GM18505 (cell line): ENCODE measurements at regions not wholly inside any gene's neighbourhood (a gene's known extent, or its start where the extent isn't known, plus 50 kb on each side); places are given as distances from the start of the nearest gene placed in this dataset.

Source experiments
- ATAC-seq: cut with Tn5 transposase; IDR thresholded peaks from one replicate; pipeline ENCODE4 v1.9.1; 2021; ENCODE audit not compliant: unreplicated experiment
- POLR2A ChIP-seq: IDR thresholded peaks from 4 replicates; pipeline ENCODE4 v1.6.1; 2011; ENCODE audit warnings: borderline replicate concordance; ENCODE audit not compliant: insufficient read depth, insufficient read length; ENCODE audit errors: extremely low read depth

GRCh38 chr12:127767656-127768055 is 499.3 kb upstream of the TMEM132C start:
- no peak for TF ChIP-seq POLR2A
- ATAC-seq = no peak

DNA sequence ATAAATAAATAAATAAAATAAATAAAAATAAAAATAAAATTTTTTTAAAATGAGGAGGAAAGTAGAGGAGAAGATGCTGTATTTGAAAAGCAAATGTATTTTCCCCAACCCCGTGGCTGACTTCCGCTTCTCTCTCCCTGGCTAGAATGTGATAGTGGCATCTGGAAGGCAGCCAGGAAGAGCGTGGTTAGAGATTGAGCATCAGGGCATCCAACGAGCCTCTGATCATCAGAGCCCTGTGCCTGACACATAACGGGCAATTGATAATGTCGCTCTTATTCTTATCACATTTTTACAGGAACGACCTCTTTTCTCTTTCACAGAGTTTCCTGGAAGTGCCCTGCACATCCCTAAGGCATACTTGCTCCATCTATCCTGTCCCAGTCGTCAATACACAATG is 496.9 kb upstream of the TMEM132C start:
- no peak for TF ChIP-seq POLR2A
- ATAC-seq = no peak

DNA sequence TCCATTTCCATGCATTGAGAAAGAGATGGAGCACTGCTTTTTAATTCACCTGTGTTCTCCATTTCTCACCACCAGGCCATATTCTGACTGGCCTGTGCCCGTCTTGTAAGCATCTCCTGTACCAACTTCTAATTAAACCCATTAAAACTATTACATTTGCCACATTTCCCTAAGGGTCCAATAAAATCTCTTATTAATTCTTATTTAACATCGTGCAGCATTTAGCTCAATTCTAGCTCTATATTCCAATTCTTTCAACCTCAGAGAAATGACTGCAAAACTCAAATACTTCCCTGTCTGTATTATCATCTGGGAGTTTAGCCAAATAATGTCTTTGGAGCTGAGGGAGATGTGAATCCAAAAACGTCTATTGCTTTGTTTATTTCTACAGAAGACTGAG is 495.4 kb upstream of the TMEM132C start:
- ATAC-seq = no peak
- no peak for TF ChIP-seq POLR2A

- TF ChIP-seq POLR2A = no peak
- no peak for ATAC-seq
Observed at GRCh38 chr12:127773520-127773919, 493.4 kb upstream of the TMEM132C start.

GRCh38 chr12:127774828-127775227 is 492.1 kb upstream of the TMEM132C start:
- ATAC-seq = no peak
- TF ChIP-seq POLR2A = no peak

- no peak for ATAC-seq
- TF ChIP-seq POLR2A = no peak
Observed at GRCh38 chr12:127779301-127780045, 487.5 kb upstream of the TMEM132C start.

DNA sequence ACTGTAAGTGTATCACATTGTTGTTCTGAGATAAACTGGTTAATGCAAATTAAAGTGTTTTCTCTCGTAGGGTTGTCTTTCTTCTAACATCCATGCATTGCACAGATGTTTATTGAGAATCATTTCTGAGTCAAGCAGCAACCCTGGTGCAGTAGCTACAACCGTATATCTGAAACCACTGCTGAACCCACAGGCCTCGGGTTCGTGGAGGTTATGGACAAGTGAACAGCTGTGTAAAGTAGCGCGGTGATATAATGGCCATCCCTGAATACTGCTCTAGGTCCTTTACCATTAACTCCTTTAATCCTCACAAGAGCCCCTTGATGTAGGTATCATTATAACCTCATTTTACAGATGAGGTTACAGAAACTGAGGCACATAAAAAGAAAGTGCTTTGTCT is 486.1 kb upstream of the TMEM132C start:
- TF ChIP-seq POLR2A = no peak
- ATAC-seq = no peak

- no peak for ATAC-seq
- TF ChIP-seq POLR2A = no peak
Observed at GRCh38 chr12:127781336-127781735, 485.6 kb upstream of the TMEM132C start.

GRCh38 chr12:127785540-127785939 is 481.4 kb upstream of the TMEM132C start:
- no peak for ATAC-seq
- TF ChIP-seq POLR2A = no peak

DNA sequence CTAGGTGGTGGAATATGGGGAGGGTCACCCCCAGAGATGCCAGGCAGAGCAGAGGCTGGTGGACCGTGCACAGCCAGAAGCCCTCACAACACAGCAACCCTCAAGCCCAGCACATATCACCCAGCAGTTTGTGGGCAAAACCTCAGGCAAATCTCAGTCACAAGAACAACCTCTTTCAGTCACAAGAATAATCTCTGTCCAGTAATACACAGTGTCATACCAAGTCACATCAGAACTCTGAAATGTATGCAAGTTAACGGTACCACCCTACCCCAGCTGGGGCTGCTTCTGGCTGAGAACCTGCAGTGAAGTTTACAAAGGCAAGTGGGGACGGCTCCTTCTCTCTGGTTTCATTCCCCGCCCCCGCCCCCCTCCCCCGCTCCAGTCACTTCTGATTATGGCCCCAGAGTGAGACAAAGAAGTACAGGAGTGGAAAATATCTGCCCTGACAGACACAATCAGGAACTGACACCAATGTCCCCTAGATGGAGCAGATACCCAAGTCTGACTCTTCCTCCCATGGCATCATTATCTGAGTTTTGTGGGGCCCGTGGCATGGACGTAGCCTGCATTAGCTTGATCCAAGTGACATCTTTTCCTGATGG is 480.9 kb upstream of the TMEM132C start:
- ATAC-seq = no peak

DNA sequence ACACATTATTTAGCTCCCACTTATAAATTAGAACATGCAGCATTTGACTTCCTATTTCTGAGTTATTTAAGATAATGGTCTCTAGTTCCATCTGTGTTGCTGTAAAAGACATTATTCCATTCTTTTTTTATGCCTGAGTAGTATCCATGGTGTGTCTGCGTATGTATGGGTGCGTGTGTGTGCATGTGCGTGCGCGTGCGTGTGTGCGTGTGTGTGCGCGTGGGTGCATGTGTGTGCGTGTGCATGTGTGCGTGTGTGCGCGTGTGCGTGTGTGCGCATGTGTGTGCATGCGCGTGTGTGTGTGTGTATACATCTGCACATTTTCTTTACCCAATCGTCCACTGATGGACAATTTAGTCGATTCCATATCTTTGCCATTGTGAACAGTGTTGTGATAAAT is 479.4 kb upstream of the TMEM132C start:
- TF ChIP-seq POLR2A = no peak
- ATAC-seq = no peak

More for the DNA sequence above, 480.9 kb upstream of the TMEM132C start:
- TF ChIP-seq POLR2A = no peak

DNA sequence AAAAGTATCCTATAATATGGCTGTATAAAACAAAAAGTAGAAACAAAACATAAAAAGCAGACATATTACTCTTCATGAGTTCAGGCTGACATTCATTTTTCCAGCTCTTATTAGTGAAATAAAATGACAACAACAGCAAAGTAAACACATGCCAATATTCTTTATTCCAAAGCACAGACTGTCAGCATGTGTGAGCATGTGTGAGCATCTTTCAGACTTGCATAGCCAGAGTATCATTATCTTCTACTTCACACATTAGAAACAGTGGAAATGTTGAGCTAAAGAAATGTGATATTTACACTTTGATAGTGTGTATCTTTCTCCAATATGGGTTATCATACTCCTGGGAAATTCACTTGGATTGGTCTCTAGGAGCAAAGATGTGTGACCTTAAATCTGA is 476.6 kb upstream of the TMEM132C start:
- ATAC-seq = no peak
- no peak for TF ChIP-seq POLR2A

GRCh38 chr12:127791217-127791616 is 475.8 kb upstream of the TMEM132C start:
- TF ChIP-seq POLR2A = no peak
- no peak for ATAC-seq

- no peak for TF ChIP-seq POLR2A
- no peak for ATAC-seq
Observed at GRCh38 chr12:127797918-127798317, 469.1 kb upstream of the TMEM132C start.
